NCI-H446 (cell line): ENCODE measurements at regions not wholly inside any gene's neighbourhood (a gene's known extent, or its start where the extent isn't known, plus 50 kb on each side); places are given as distances from the start of the nearest gene placed in this dataset.
"Not testable (repeated sequence)": the region's sequence is repeated elsewhere in the genome, so short reads cannot be mapped to it uniquely, and the experiment has no call there.

ENCODE experiments used
- DNase-seq, 2 experiments: peaks; one replicate each; lab custom pipeline; 2025; lab: John Stamatoyannopoulos, UW

- no peak for DNase-seq
Observed at GRCh38 chr16:72596373-72596772, 424.4 kb upstream of the PMFBP1 start.

- DNase-seq = no peak
Observed at GRCh38 chr16:72590151-72590937, 418.4 kb upstream of the PMFBP1 start.

GRCh38 chr16:72588551-72588950, 416.6 kb upstream of the PMFBP1 start:
- DNase-seq = no peak

- DNase-seq = not testable (repeated sequence)
Observed at GRCh38 chr16:72578061-72578460, 406.1 kb upstream of the PMFBP1 start.

GRCh38 chr16:72576189-72576588, 404.2 kb upstream of the PMFBP1 start:
- no peak for DNase-seq

GRCh38 chr16:72569677-72570076, 397.7 kb upstream of the PMFBP1 start:
- no peak for DNase-seq

- DNase-seq = no peak
Observed at GRCh38 chr16:72568502-72568901, 396.5 kb upstream of the PMFBP1 start.

- DNase-seq = no peak
Observed at GRCh38 chr16:72566174-72566573, 394.2 kb upstream of the PMFBP1 start.

GRCh38 chr16:72565106-72565505, 393.2 kb upstream of the PMFBP1 start:
- no peak for DNase-seq

- no peak for DNase-seq
Observed at GRCh38 chr16:72560617-72561016, 388.7 kb upstream of the PMFBP1 start.

GRCh38 chr16:72558501-72558900, 386.5 kb upstream of the PMFBP1 start:
- no peak for DNase-seq

GRCh38 chr16:72554935-72555334, 383.0 kb upstream of the PMFBP1 start:
- DNase-seq = no peak

- DNase-seq = no peak
Observed at GRCh38 chr16:72552654-72553053, 380.7 kb upstream of the PMFBP1 start.

GRCh38 chr16:72551649-72552048, 379.7 kb upstream of the PMFBP1 start:
- DNase-seq = no peak

- DNase-seq = no peak
Observed at GRCh38 chr16:72549878-72550277, 377.9 kb upstream of the PMFBP1 start.

GRCh38 chr16:72542102-72542501, 370.1 kb upstream of the PMFBP1 start:
- no peak for DNase-seq

- DNase-seq = no peak
Observed at GRCh38 chr16:72537664-72538063, 365.7 kb upstream of the PMFBP1 start.

GRCh38 chr16:72536723-72537435, 364.9 kb upstream of the PMFBP1 start:
- DNase-seq = no peak

GRCh38 chr16:72532906-72533410, 361.0 kb upstream of the PMFBP1 start:
- DNase-seq = no peak

GRCh38 chr16:72530434-72530833, 358.5 kb upstream of the PMFBP1 start:
- no peak for DNase-seq

- no peak for DNase-seq
Observed at GRCh38 chr16:72523087-72523486, 351.1 kb upstream of the PMFBP1 start.

GRCh38 chr16:72517154-72517553, 345.2 kb upstream of the PMFBP1 start:
- no peak for DNase-seq

- DNase-seq = no peak
Observed at GRCh38 chr16:72511171-72511570, 339.2 kb upstream of the PMFBP1 start.
